ENCODE measurements at regions not wholly inside any gene's neighbourhood (a gene's known extent, or its start where the extent isn't known, plus 50 kb on each side); places are given as distances from the start of the nearest gene placed in this dataset.

- in situ Hi-C loops (cut with MboI) (no loop called here), intact Hi-C loops (cut with micrococcal nuclease; ENCODE audit: unreplicated experiment) (no loop called here)
- Histone ChIP-seq H3K4me3 (no peak overlapping the region), H4K20me1 (ENCODE audit: control insufficient read depth, insufficient read depth) (no peaks in the 10 kb centered on the region), H3K4me2 (ENCODE audit: control insufficient read depth, insufficient read depth) (no peak overlapping the region), H3K4me1 (ENCODE audit: control insufficient read depth, insufficient read depth, low read length) (peaks cover 7% of the 10 kb centered on the region; the same call in 1 of the 2 replicates), H3K27me3 (replicated peaks in 1 of 2; ENCODE audit: control insufficient read depth in 2 of 2, insufficient read depth in 2 of 2, low read length in 1 of 2) (no peaks in the 10 kb centered on the region), H3K36me3 (ENCODE audit: control insufficient read depth in 2 of 2, insufficient read depth in 2 of 2, low read length in 1 of 2) (no peaks in the 10 kb centered on the region), H2AFZ (ENCODE audit: control insufficient read depth, low read depth, low read length) (no peak overlapping the region), H3K27ac (ENCODE audit: control insufficient read depth, insufficient read depth) (no peak overlapping the region), H3K9ac (ENCODE audit: control insufficient read depth, insufficient read depth, low read length) (no peak overlapping the region), H3K79me2 (ENCODE audit: control insufficient read depth, insufficient read depth, low read length) (no peaks in the 10 kb centered on the region), H3K9me3 (replicated peaks; ENCODE audit: control insufficient read depth, insufficient read depth, low read length) (no peaks in the 10 kb centered on the region; the same call in 2 of the 3 replicates)
- SMC1A ChIA-PET (ENCODE audit: uncharacterized antibody, unreplicated experiment) = interaction anchor here (0.9 kb wide), 1 partner anchor 10 kb away, joined by 3 read pairs; no protein-coding TSS in a partner anchor
- CTCF ChIA-PET = no interaction called here
- WGBS (ENCODE audit: insufficient coverage, insufficient replicate concordance, low lambda C conversion rate, missing lambda C conversion rate) = 89% methylated on average over 35 of the region's 35 CpGs
- DNase-seq (ENCODE audit: low read depth, low spot score) (no peak), FAIRE-seq (no peak), ATAC-seq (no peak)
- POLR2A ChIA-PET = no interaction called here
- TF ChIP-seq RELB (IDR thresholded peaks at IDR 0.05; ENCODE audit: low read depth) = no peak
- TF ChIP-seq NFYA (IDR thresholded peaks at IDR 0.05; ENCODE audit: borderline replicate concordance, low read depth, low read length) = no peak
- no peak for TF ChIP-seq FOXM1 (IDR thresholded peaks at IDR 0.05; ENCODE audit: low read depth, low read length)
- no TSS peak for BruUV-seq (replicated peaks)
- RAD21 ChIA-PET (ENCODE audit: unreplicated experiment) = no interaction called here
Measured at GRCh38 chr6:14783594-14783993, 462.3 kb upstream of the JARID2 start.

GRCh38 chr6:14784596-14785492 lies 461.0 kb upstream of the JARID2 start:
- intact Hi-C loops (cut with micrococcal nuclease; ENCODE audit: unreplicated experiment) = no loop called here

More at GRCh38 chr6:14784596-14785492, 461.0 kb upstream of the JARID2 start:
- BruUV-seq (replicated peaks) = no TSS peak
- H3K36me3 ChIP-seq (ENCODE audit: control insufficient read depth in 2 of 2, insufficient read depth in 2 of 2, low read length in 1 of 2) = no peaks in the 10 kb centered on the region
- H3K27ac ChIP-seq (ENCODE audit: control insufficient read depth, insufficient read depth) = no peak overlapping the region
- no peaks in the 10 kb centered on the region; the same call in 2 of the 3 replicates for H3K9me3 ChIP-seq (replicated peaks; ENCODE audit: control insufficient read depth, insufficient read depth, low read length)
- ChIA-PET CTCF (interaction anchor here (0.5 to 1.3 kb wide), 2 partner anchors 9 to 716 kb away, joined by 3 to 5 read pairs; no protein-coding TSS in a partner anchor), RAD21 (ENCODE audit: unreplicated experiment) (no interaction called here), SMC1A (ENCODE audit: uncharacterized antibody, unreplicated experiment) (interaction anchor here (0.7 to 1.6 kb wide), 3 partner anchors 9 to 23 kb away, joined by 3 to 5 read pairs (median 3); no protein-coding TSS in a partner anchor), POLR2A (no interaction called here)
- H3K27me3 ChIP-seq (replicated peaks in 1 of 2; ENCODE audit: control insufficient read depth in 2 of 2, insufficient read depth in 2 of 2, low read length in 1 of 2) = no peaks in the 10 kb centered on the region
- H3K79me2 ChIP-seq (ENCODE audit: control insufficient read depth, insufficient read depth, low read length) = no peaks in the 10 kb centered on the region
- ATAC-seq (0 out of 3 replicates have a peak, but pooled peaks have one; percentile 25), DNase-seq (ENCODE audit: low read depth, low spot score) (no peak), FAIRE-seq (no peak)
- no peak overlapping the region for H3K4me2 ChIP-seq (ENCODE audit: control insufficient read depth, insufficient read depth)
- no peak for TF ChIP-seq SREBF1 (IDR thresholded peaks at IDR 0.05; ENCODE audit: low read length)
- TF ChIP-seq ZNF24 (IDR thresholded peaks at IDR 0.05) = no peak
- TF ChIP-seq EZH2 (IDR thresholded peaks at IDR 0.05; ENCODE audit: borderline replicate concordance, control insufficient read depth, low read depth, low read length) = no peak
- H3K4me3 ChIP-seq = no peak overlapping the region
- H2AFZ ChIP-seq (ENCODE audit: control insufficient read depth, low read depth, low read length) = no peak overlapping the region
- no peak overlapping the region for H3K9ac ChIP-seq (ENCODE audit: control insufficient read depth, insufficient read depth, low read length)
- WGBS (ENCODE audit: insufficient coverage, insufficient replicate concordance, low lambda C conversion rate, missing lambda C conversion rate) = 85% methylated on average over 15 of the region's 15 CpGs
- in situ Hi-C loops (cut with MboI) = no loop called here
- peaks cover 7% of the 10 kb centered on the region; the same call in 1 of the 2 replicates for H3K4me1 ChIP-seq (ENCODE audit: control insufficient read depth, insufficient read depth, low read length)
- no peaks in the 10 kb centered on the region for H4K20me1 ChIP-seq (ENCODE audit: control insufficient read depth, insufficient read depth)

Data from GM12878 (cell line).